ENCODE measurements at regions not wholly inside any gene's neighbourhood (a gene's known extent, or its start where the extent isn't known, plus 50 kb on each side); places are given as distances from the start of the nearest gene placed in this dataset.
"Not testable (repeated sequence)": the region's sequence is repeated elsewhere in the genome, so short reads cannot be mapped to it uniquely, and the experiment has no call there.

DNA sequence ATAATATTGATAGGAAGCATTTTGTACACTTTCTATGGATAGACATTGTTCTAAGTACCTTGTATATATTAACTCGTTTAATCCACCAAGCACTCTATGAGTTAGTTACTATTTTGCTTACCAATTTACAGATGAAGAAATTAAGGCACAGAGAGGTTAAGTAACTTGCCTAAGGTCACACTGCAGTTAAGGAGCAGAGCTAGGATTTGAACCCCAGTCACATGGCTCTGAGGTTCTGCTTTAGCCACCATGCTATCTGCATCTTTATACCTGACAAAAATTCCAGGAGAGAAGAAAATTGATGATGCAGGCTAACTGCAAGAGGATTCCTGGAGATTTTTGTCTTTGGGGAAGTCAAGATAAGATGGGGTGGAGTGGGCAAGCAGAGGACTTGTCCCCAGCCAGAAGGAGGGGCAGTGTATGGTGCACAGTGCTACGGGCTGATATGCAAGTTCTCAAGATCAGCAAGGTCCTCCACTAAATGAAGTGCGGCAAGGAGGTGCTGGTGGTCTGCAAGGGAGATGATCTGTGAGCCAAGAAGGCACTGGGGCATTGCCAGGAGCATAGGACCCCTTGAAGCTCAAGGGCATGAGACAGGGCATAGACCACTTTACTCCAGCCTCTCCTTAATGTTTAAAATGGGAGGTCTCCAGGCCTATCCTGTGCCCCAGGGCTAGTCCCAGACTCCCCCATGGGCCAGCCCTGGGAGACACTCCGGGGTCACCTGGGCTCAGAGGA, 430.6 kb downstream of the RPS24 start:
- DNase-seq = no peak

DNA sequence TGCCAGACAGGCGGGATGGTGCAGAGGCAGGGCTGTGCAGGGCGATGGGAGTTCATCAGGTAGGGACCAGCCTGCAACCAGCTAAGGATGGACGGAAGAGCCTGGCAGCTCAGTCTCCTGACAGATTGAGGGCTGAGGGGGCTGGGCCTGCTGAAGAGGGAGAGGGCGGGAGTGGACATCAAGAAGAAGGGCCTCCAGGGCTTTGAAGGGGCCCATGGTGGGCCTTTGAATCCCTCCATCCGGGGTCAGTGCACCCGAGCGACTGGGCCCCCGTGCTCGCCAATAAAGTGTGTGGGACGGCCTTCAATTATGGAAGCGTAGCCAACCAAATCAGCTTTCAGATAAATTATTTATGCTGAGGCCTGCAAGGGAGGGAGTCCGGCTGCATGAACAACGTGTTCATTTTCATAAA, 431.2 kb downstream of the RPS24 start:
- DNase-seq = no peak

DNA sequence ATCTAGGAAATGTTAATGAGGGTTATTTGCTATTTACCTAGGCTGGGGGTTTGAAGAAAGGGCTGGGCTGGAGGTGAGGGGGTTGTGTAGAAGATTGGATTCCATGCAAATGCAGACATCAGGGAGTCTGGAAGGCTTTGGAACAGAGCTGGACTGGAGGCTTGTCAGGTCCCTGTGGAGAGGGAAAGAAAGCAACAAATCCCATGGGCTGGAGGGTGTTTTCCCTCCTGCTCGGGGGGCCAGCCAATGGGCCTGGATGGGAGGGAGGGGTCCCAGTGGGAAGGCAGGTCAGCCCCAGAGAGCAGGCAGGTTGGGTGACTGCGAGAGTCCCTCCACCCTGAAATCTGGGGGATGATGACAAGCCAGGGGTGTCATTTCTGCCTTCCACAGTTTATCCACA, 431.8 kb downstream of the RPS24 start:
- no peak for DNase-seq

DNA sequence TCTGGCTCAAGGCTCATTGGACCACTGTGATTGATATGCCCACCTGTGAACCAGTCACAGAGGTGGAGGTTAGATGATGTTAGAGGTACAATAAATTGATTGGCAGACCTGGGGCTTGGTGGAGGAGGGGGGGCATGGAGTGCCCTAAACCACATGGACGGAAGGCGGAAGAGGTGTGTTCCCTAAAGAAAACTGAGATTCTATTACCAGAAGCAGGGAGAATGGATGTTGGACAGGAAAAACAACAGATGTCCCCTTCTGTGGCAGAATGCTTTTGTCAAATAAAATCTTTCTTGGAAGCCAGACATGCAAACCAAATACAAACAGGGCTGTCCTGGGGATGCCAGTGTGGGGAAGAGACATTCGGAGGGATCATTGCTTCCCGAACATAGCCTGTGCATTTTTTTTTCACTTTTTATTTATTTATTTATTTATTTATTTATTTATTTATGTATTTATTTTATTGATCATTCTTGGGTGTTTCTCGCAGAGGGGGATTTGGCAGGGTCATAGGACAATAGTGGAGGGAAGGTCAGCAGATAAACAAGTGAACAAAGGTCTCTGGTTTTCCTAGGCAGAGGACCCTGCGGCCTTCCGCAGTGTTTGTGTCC, 433.9 kb downstream of the RPS24 start:
- no peak for DNase-seq

DNA sequence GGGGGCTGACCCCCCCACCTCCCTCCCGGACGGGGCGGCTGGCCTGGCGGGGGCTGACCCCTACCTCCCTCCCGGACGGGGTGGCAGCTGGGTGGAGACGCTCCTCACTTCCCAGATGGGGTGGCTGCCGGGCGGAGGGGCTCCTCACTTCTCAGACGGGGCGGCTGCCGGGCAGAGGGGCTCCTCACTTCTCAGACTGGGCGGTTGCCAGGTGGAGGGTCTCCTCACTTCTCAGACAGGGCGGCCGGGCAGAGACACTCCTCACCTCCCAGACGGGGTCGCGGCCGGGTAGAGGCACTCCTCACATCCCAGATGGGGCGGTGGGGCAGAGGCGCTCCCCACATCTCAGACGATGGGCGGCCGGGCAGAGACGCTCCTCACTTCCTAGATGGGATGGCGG, 435.1 kb downstream of the RPS24 start:
- DNase-seq = not testable (repeated sequence)

DNA sequence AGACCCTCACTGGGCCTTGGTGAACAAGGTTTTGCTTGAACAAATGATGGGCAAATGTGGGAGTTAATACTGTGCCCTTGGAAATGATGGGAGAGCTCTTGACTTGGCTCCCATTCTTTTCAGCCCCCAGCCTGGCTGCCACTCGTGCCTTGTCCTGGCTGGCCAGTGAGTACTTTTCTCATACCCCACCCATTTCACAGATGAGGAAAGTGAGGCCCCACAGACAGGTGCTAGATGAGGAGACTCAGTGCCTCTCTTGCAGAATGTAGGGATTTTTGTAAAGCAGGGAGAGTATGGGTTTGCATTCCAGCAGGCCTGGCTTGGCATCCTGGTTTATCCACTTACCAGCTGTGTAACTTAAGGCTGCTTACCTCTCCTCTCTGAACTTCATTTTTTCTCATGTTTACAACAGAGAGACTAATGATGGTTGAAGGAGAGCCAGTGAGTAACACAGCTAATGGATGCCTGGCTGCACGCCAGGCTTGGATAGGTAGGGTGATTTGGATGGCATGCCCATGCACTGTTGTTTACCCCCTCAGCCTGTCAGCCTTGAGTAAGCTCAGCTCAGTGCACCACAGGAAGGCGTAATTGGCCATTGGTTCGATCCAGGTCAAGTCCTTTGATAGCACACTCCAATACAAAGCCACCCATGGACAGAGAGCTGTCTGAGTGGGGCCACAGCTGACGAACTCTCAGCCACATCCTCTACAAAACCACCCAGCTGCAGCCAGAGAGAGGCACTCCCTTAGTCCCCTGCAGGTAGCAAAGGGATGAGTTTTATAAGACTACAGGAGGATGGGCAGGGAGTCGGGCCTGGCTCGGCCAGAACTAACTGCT, 436.8 kb downstream of the RPS24 start:
- DNase-seq = no peak

DNA sequence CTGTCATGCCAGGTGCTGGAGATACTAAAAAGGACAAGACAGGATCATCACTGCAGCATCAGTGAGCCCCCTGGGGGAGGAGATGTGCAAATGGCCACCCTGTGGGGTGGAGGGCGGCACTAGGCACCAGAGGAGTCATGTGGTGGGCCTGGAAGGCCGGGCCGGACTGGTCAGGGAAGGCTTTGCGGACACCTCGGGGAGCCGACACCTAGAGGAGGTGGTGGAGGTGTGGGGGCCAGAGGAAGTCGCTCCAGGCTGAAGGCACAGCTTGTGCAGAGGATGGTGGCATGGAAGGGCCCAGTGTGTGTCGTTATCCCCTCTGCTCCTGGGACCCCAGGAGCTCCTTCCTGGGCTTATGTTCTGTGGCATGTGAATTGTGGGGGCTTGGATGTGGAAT, 437.7 kb downstream of the RPS24 start:
- no peak for DNase-seq

DNA sequence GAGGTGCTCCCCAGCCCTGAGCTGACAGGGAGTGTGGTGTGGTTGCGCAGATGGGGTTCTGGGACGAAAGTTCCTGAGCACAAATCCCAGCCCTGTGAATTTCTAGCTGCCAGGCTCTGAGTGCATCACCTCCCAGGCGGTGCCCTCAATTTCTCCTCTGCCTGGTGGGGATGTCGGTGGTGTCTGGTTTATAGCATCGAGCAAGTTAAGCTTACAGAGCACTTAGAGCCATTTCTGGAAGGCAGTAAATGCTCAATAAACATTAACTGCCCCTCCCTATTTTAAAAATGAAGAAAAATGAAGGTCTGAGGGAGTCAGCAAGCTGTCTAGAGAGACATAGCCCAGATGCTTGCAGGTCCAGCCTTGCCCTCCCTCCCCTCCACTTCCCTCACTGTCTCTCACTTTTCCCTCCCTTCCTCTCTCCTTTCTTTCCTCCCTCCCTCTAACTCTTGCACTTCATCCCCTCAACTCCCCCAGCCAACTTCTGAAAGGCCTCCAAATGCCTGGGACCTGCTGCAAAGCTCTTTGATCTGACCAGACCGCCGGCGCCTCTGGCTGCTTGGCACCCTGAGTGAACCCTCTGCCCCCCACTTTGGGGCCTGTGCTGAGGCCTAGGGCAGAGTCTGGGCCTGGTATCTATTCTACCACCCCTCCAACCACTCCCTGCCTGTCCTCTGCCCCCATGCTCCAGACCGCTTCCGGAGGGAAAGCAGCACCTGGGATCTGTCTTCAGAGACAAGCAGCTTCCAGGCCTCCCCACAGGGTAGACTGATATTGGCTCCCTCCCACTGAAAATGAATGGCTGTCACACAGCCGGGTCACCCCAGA, 438.3 kb downstream of the RPS24 start:
- DNase-seq = no peak

DNA sequence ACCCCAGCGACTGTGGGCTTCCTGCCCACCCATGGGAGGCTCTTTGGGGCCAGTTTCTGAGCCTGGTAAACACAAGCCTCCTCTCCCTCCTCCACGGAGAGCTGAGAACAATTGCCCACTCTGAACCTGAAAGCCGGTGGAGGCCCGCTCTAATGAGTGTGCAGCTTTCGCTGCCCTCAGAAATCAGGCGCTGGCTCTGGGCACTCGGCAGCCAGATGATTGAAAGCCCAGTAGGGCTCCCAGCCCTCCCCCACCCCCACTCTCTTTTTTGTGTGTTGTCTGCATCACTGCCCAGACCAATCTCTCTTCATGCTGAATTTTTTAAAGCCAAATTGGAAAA, 438.9 kb downstream of the RPS24 start:
- DNase-seq = no peak

DNA sequence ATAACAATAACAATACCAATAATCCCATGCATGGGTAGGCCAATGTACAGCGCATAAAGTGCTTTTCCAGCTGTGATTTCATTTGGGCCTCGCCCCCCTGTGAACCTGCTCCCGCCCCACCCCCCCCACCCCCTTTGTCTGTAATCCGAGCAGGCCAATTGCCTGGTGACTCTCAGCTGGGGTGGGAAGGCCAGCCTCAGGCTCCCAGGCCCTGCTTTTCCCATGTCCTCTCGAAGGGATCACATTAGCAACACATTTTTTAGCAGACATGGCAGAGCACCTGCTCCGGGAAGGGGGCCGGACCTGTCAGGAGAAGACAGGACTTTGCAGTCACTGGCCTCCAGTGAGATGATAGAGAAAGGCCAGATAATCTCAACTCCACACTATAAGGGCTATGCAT, 439.3 kb downstream of the RPS24 start:
- DNase-seq = no peak

DNA sequence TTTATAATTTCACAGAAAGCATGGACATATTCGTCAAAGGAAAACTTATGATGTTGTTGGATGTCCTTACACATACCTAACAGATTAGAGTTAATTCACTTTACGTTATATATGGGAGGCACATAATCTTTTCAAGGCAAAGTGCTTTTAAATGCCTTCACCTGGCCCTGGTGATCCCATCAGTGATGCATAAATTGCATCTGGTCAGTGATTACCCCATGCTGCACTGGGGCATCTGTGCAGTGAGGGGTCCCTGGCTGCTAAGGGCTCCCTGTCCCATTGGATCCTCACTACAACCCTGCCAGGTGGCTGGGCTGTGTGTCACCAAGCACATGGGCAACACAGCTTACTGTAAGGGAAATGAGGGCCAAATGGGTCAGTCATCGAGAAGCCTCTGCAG, 441.1 kb downstream of the RPS24 start:
- DNase-seq = no peak

DNA sequence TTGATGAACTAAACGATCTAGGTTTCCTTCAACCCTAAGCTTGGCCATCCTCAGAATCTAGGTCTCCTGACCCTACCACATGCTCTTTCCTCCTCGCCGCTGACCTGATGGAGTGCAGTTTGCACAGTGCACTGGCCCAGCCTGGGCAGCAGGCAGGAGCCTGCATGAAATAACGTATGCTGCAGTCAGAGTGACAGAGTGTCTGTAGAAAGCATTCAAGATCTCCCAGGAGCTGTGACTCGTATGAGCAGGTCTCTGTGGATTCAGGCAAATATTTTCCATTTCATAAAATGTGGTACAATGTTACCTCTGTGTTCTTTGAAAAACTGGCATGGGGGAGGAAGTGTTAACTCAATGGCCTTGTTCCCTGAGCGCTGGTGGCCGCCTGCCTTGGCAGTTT, 441.8 kb downstream of the RPS24 start:
- DNase-seq = no peak

DNA sequence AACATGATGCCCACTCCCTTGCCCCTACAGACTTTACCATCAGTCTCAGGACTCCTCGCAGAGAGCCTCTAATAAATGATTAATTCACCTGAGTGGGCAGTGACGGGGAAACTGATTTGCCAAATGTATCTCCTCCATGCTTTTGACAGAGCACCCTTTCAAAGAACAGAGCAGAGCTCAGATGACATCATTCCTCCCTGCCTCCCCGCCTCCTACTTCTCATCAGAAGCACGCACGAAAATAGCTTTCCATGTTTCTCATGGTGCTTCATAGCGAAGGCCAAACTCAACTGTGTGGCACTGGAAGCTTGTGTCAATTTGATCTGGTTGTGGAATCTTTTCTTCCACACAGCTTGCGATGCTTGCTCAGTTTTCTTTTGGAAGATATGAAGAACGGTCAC, 442.5 kb downstream of the RPS24 start:
- DNase-seq = no peak

DNA sequence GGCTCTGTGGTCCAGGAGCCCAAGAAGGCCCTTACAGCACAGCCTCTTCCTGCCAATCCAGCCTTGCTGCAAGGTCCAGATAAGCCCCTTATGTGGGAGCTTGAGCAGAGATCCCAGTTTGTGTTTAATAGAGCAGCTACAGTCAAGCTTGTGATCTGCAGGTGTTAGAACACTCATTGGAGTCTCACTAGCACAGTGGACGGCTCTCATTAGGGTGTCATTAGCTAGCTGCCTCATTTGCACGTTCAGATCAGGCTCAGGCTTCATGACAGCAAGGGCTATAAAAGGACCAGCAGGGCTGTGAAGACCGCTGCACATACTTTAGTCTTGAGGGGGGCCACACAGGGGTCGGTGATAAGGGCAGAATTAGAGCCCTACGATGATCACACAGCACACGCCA, 443.2 kb downstream of the RPS24 start:
- no peak for DNase-seq

DNA sequence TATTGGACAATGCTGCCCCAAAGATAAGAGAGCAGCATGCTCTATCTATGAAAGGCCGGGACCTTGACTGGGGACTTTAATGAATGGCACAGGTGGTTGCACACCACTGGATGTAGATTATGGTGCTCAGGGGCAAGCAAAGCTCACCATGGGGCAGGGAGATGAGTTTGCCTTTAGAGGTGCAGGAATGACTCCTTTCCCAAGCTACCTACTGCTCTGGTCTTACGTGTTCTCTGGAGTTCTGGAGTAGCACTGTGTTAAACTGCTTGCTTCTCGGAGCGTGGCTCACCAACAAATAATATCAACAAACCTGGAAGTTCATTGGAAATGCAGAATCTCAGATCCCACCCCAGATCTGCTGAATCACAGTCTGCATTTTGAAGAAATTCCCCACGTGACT, 445.3 kb downstream of the RPS24 start:
- no peak for DNase-seq

DNA sequence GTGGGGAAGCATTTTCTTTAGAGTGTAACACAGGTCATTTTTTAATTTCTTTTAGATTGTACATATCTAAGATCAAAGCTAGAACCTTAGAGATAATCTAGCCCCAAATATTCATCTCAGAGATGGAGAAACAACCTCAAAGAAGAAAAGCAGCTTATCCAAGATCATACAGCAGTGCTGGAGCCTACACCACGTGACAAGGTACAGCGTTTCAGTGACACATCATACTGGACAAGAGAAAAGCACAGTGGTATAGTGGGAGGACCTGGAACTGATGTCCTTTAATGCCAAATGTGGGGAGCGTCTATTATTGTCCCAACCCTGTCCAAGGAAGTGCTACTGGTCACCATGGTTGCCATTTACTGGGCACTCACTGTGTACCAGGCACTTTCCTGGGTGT, 445.8 kb downstream of the RPS24 start:
- DNase-seq = no peak

DNA sequence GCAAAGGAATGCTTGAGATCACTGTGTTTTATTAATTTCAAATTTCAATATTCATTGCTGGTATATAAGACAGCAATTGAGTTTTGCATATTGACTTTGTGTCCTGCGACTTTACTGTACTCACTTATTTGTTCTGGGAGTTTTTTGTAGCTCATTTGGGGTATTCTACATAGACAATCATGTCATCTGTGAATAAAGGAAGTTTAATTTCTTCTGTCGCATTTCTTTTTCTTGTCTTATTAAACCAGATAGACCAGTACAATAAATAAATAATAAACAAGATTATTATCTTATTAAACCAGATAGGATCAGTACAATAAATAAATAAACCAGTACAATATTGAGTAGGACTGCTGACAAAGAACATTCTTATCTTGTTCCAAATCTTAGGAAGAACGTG, 448.2 kb downstream of the RPS24 start:
- no peak for DNase-seq

DNA sequence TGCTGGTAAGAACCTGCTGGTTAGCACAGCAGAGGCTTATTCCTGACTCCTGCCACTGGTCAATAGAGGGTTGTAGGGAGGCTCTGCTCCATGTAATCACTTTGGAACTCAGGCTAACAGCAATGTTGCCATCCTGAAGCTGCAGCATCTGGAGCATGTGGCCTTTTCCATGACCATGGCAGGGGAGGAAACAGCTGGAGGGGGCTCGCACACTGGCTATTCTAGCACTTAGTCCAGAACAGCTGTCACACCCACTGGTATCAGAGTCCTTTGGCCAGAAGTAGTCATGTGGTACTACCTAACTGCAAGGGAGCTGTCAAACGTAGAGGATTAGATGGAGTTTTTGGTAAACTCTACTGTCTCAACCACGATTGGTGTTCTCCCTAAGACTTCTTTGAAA, 450.0 kb downstream of the RPS24 start:
- no peak for DNase-seq

DNA sequence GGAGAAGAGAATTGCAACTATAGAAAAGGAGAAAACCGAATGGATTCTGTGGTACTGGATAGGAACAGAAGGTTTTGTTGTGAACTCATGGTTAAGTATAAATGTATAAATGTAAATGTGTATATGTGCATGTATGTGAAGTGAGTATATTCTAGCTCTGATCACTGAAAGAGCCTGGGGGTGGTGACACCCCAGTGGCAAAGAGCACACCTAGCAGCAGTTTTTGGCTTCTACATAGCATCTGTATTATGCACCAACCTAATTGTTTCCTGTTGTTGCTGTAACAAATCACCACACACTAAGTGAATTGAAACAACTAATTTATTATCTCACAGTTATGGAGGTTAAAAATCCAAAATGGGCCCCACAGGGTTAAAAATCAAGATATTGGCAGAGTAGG, 455.4 kb downstream of the RPS24 start:
- no peak for DNase-seq

DNA sequence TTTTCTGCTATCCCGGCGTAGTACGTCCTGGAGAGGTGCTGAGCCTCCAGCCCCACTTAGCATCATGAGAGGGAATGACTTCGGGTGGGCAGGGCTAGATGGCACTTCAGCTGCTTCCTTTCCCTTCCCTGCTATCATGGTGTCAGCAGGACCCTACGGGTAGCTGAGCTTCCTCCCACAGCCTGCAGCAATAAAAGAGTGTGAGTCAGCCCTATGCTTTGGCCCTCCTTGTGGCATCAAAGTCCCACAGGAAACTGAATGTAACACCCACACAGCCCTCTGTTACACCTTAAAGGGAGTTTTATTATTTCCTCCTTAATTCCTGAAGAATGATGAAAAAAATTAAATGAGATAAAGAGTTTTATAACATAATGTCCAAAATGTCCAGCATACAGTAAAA, 458.1 kb downstream of the RPS24 start:
- no peak for DNase-seq

DNA sequence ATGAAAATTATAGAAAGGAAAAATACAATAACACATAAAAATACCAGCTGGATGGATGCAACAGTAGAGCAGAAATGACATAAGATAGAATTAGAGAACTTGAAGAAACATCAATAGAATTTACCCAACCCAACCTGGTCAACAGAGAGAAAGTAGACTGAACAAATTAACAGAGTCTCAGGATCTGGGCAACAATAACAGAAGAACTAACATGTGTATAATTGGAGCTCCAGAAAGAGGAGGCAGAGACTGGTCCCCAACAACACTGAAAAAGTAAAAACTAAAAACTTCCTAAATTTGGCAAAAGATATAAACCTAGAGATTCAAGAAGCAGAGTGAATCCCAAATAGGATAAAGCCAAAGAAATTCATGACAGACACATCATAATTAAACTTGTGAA, 458.8 kb downstream of the RPS24 start:
- DNase-seq = no peak

DNA sequence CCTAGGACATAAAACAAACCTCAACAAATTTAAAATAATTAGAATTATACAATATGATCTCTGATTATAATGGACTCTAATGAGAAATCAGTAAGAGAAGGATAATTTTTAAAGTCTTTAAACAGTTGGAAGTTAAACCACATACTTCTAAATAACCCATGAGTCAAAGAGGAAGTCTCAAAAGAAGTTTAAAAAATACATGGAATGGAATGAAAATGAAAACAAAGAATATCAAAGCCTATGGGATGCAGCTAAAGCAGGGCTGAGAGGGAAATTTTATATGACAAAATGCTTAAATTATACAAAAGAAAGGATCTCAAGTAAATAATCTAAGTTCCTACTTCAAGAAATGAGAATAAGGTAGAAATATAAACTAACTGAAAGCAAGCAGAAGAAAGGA, 460.5 kb downstream of the RPS24 start:
- no peak for DNase-seq

DNA sequence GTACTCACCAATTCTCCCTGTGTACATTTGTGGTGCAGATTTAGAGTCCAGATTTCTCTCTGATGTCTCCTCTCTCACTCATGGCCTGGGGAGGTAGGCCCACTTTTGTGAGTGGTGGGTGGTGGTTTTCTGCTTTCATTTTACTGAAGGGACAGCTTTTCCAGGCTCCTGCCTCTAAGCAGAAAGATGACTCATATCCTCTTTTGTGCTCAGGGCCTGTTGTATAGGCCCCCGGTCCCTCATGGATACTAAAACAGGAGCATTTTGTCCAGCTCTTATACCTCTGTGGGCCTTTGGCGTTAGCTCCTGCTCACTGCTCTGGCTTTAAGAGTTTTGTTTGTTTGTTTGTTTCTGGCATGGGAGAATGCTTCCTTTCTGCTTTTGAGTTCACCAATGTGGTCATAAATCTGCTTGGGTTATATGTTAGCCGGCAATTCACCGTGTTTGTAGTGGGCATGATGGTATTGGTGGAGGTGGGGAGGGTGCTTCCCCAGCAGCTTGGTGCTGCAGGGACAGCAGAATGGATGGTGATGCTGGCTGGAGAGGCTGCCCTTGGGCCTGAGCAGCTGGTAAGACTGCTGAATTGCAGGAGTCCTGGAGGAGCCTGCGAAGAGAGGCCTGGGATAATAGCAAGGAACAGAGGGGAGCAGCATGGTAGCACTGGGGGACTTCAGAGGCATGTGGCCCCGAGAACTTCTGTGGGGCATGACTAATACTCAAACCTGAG, 468.7 kb downstream of the RPS24 start:
- no peak for DNase-seq
